Erythroblast (primary cell): ENCODE measurements at regions not wholly inside any gene's neighbourhood (a gene's known extent, or its start where the extent isn't known, plus 50 kb on each side); places are given as distances from the start of the nearest gene placed in this dataset.

Experiments
- GATA1 ChIP-seq: IDR thresholded peaks from 2 replicates; pipeline ENCODE4 v1.6.1; 2011; ENCODE audit warnings: low read depth, mild to moderate bottlenecking, control low read depth, low read length, moderate library complexity
- POLR2A ChIP-seq: IDR thresholded peaks from 2 replicates; pipeline ENCODE4 v1.6.1; 2011; ENCODE audit warnings: mild to moderate bottlenecking, low read length

GRCh38 chr18:22336406-22336805, 81.3 kb downstream of the CTAGE1 start:
- TF ChIP-seq POLR2A (no peak), GATA1 (no peak)
